ENCODE measurements at regions not wholly inside any gene's neighbourhood (a gene's known extent, or its start where the extent isn't known, plus 50 kb on each side); places are given as distances from the start of the nearest gene placed in this dataset.
"Not testable (repeated sequence)": the region's sequence is repeated elsewhere in the genome, so short reads cannot be mapped to it uniquely, and the experiment has no call there.

GRCh38 chr10:14425034-14425433 lies 94.3 kb upstream of the FRMD4A start:
- no peak for DNase-seq (ENCODE audit: low read depth)

DNA sequence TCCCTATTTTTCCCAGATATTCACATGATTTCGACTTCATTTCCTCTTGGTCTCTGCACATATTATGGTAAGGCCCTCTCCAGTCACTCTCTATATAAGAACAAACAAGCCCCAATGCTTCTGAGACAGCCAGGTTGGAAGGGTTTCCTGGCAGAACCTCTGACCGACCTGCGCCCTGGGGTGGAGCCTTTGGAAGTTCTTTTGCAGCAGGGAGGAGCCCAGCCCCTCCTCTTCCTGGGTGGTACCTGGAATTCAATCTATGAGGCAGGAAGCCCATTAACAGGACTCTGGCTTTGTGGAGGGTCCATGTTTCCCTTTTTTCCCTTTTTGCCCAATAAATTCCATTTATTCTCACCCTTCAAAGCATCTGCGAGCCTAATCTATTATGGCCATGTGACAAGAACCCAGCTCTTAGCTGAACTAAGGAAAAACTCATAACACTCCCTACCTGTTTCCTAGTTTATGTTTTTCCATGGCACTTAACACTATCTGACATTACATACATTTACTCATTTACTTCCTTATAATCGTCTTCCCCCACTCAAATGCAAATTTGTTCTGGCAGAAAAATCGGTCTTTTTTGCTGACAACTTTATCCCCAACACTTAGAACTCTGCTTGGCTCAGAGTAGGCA lies 92.5 kb upstream of the FRMD4A start:
- DNase-seq (ENCODE audit: low read depth): no peak

DNA sequence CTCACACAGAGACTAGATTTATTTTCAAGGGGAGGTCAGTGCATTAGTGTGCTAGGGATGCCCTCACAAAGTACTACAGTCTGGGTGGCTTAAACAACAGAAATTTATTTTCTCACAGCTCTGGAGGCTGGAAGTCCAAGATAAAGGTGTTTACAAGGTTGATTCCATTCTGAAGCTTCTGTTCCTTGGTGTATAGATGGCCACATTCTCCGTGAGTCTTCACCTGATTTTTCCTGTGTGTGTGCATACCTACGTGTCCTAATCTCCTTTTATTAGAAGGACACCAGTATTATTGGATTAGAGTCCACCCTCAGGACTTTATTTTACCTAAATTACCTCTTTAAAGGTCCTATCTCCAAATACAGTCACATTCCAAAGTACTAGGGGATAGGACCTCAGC lies 91.7 kb upstream of the FRMD4A start:
- DNase-seq (ENCODE audit: low read depth): no peak

DNA sequence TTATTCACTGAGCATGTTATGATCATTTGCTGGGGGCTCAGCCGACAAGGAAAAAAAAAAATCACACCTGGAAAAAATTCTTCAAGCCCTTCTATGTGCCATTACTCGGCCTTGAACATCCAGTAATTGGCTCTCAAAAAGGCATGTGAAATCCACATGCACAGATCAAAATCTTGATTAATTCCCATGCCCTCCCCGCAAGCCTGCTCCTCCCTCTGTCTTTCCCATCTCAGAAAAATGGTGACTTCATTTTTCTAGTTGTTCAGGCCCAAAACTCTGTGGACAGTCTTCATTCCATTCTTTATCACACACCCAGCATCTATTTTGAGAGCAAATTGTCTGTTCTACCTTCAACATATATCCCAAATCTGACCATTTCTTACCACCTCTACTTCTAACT lies 91.2 kb upstream of the FRMD4A start:
- DNase-seq (ENCODE audit: low read depth): no peak

- not testable (repeated sequence) for DNase-seq (ENCODE audit: low read depth)
Measured at GRCh38 chr10:14417336-14417735, 86.6 kb upstream of the FRMD4A start.

DNA sequence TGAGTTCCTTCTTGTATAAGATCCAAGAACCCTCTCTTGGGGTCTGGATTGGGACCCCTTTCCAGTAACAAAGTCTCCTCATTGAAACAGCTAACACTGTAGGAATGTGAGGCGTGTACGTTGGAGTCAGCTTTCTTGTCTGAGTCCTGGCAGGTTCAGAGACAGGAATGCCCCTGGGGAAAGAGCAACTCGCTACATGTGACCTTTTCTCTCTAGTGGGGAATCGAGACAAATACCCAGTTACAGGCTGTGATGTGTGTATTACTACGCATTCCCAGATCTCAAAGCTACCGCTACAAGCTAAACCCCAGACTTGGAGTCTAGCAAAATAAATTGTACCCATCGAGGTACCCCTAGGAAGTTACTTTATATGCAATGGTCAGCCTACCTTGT lies 85.6 kb upstream of the FRMD4A start:
- DNase-seq (ENCODE audit: low read depth): no peak

GRCh38 chr10:14415676-14416307 lies 85.1 kb upstream of the FRMD4A start:
- no peak for DNase-seq (ENCODE audit: low read depth)

DNA sequence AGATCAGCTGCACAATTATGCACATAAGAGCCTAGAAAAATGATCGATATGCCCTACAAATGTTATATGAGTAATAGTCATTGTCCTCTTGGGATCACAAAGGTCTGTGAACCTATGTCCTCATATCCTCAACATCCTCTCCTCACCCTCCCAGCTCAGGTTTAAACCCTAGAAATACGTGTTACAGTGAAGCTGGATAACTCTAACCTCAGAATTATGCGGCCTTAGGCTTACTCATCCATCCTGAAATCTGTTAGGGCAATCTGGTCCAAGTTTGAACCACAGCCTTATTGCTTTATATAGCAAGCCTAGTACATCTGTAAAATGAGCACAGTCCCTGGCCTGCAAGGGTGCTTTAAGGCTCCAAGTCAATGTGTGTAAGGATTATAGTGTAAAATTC lies 84.2 kb upstream of the FRMD4A start:
- no peak for DNase-seq (ENCODE audit: low read depth)

- DNase-seq (ENCODE audit: low read depth): no peak
Measured at GRCh38 chr10:14413523-14413922, 82.8 kb upstream of the FRMD4A start.

DNA sequence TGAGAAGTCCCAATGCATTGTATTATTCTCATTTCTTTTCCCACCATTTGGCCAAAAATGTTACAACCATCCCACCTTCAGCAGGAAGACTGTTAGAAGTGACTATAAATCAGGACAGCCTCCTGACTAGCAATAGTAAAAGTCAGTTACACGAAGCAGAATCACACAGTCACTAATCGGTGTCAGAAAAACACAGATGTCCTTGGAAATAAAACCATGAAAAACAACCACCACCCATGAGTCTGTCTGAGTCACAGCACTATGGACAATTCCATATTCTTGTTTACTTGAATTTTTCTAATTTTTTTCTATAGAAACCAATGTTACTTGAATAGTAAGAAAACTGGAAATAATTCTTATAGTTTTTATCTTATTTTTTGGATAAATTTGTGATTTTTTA lies 81.9 kb upstream of the FRMD4A start:
- no peak for DNase-seq (ENCODE audit: low read depth)

GRCh38 chr10:14409856-14410458 lies 79.2 kb upstream of the FRMD4A start:
- no peak for DNase-seq (ENCODE audit: low read depth)

GRCh38 chr10:14409247-14409646 lies 78.5 kb upstream of the FRMD4A start:
- DNase-seq (ENCODE audit: low read depth): peak; percentile 1

DNA sequence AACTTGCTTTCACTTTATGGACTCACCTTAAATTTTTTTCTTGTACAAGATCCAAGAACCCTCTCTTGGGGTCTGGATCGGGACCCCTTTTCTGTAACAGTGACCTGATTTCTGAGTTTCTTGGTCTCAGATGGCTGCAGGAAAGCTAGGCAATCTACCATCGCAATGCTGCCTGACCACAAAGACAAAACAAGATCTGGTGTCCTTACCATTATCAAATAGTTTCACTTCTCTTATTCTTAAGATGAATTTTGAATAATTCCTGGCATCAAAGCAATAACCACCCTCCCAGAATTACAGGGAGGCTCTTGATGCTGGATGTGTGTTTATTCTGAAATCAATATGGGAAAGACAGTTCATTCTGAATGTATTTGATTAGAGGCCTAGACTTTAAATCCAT lies 77.4 kb upstream of the FRMD4A start:
- DNase-seq (ENCODE audit: low read depth): no peak

DNA sequence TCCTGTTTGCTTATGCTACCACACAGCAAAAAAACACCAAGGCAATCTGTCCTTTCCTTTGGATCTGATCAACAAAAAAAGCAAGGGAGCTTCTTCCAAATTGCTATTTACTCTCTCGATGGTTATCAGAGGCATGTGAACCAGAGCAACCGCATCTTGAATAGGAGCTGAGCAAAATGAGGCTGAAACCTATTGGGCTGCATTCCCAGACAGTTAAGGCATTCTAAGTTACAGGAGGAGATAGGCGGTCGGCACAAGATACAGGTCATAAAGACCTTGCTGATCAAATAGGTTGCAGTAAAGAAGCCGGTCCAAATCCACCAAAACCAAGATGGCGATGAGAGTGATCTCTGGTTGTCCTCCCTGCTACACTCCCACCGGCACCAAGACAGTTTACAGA lies 76.8 kb upstream of the FRMD4A start:
- no peak for DNase-seq (ENCODE audit: low read depth)

GRCh38 chr10:14405076-14406065 lies 74.6 kb upstream of the FRMD4A start:
- no peak for DNase-seq (ENCODE audit: low read depth)

DNA sequence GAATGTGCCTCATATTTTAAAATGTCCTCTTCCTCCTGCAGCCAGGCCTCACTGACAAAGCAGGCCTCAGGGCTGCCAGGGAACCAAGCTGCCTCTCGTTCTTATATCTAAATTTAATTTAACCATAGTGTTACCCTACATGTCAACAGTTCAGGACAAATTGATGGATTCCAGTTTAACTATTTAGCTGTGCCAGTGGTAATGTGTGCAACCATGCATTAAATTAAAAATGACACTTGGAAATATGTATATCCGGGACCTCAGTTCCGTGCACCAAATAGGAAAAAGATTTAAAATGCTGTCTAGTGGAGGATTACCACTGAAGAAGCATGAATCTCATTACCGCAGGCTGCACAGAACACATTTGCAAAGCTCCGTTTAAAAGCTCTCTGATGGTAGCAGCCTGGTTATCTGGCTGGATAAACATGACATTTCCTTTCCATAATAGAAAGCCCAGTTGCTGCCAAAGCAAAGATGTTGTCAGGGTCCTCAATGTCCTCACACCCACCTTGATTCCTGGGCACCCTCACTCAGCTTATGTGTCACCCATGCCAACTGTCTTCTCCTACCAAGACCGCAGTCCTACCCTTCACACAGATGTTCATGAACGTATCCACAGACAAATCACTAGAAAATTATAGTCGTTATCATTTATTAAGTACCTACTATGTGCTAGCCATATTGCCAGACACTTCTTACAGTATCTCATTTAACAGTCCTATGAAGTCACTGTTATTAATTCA lies 73.3 kb upstream of the FRMD4A start:
- DNase-seq (ENCODE audit: low read depth): no peak

GRCh38 chr10:14403359-14403758 lies 72.6 kb upstream of the FRMD4A start:
- DNase-seq (ENCODE audit: low read depth): no peak

- no peak for DNase-seq (ENCODE audit: low read depth)
Measured at GRCh38 chr10:14399641-14400040, 68.9 kb upstream of the FRMD4A start.

DNA sequence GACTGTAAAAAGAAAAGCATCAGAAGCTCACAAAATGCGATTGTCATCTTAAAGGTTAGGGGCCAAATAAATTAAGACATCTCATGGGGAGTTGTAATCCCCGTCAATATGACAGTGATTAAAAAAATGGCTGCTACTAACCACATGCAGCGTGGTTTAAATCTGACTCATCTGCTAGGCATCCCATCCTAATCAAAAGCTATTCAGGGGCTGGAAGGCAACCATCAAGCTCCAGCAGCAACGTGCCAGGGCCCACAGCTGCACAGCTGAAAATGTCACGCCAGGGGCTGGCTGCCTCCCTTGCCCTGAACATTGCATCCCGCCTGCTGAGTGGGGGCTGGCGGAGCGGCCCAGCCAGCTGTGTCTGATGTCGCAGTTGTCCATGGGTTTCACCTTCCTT lies 66.3 kb upstream of the FRMD4A start:
- no peak for DNase-seq (ENCODE audit: low read depth)

GRCh38 chr10:14396411-14397048 lies 65.8 kb upstream of the FRMD4A start:
- DNase-seq (ENCODE audit: low read depth): no peak

DNA sequence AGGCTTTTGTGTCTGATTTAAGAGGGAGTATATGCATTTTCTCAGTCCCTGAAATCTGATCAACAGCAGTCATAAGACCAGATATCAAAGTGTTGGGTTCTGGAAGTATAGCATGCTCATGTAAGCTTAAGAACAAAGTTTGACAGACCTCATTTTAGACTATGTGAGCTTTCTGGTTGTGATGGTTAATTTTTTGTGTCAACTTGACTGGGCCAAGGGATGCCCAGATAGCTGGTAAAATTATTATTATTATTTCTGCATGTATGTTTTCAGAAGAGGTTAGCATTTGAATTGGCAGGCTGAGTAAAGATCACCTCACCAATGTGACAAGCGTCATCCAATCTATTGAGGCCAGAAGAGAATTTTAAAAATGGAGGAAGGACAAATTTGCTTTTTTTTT lies 63.5 kb upstream of the FRMD4A start:
- no peak for DNase-seq (ENCODE audit: low read depth)
